Osteocyte (in vitro differentiated cells): ENCODE measurements at regions not wholly inside any gene's neighbourhood (a gene's known extent, or its start where the extent isn't known, plus 50 kb on each side); places are given as distances from the start of the nearest gene placed in this dataset.

Source experiments
- DNase-seq: peaks from one replicate; pipeline ENCODE4 v3.0.0; 2021; ENCODE audit warnings: mixed read lengths; ENCODE audit not compliant: unreplicated experiment; ENCODE audit errors: extremely low spot score
- H3K27ac Mint-ChIP-seq: one replicate; pipeline ENCODE4 v1.8.0; 2021; ENCODE audit warnings: mild to moderate bottlenecking, mixed read lengths; ENCODE audit not compliant: unreplicated experiment
- H3K27me3 Mint-ChIP-seq: one replicate; pipeline ENCODE4 v1.8.0; 2021; ENCODE audit warnings: mixed read lengths; ENCODE audit not compliant: unreplicated experiment
- H3K36me3 Mint-ChIP-seq: one replicate; pipeline ENCODE4 v1.8.0; 2021; ENCODE audit warnings: mixed read lengths; ENCODE audit not compliant: unreplicated experiment
- H3K4me1 Mint-ChIP-seq: one replicate; pipeline ENCODE4 v1.8.0; 2021; ENCODE audit warnings: mixed read lengths; ENCODE audit not compliant: unreplicated experiment
- H3K4me3 Mint-ChIP-seq: one replicate; pipeline ENCODE4 v1.8.0; 2021; ENCODE audit warnings: mild to moderate bottlenecking, moderate library complexity, mixed read lengths; ENCODE audit not compliant: unreplicated experiment
- H3K9me3 Mint-ChIP-seq: one replicate; pipeline ENCODE4 v1.8.0; 2021; ENCODE audit warnings: mixed read lengths; ENCODE audit not compliant: unreplicated experiment
- CTCF ChIP-seq: fragments of 200-600 bp; sonication (generic); IDR thresholded peaks from 2 replicates; pipeline ENCODE4 v1.5.0; 2021; ENCODE audit warnings: antibody characterized with exemption, mild to moderate bottlenecking, moderate library complexity

GRCh38 chr11:70521475-70522308, 123.4 kb downstream of the CTTN start:
- Mint-ChIP-seq H3K4me1 (no peaks in the 10 kb centered on the region), H3K36me3 (no peaks in the 10 kb centered on the region), H3K9me3 (no peaks in the 10 kb centered on the region), H3K27me3 (peaks cover 35% of the 10 kb centered on the region), H3K27ac (no peak overlapping the region), H3K4me3 (no peak overlapping the region)
- DNase-seq = no peak
- no peak for TF ChIP-seq CTCF

- H3K27ac Mint-ChIP-seq = no peak overlapping the region
- no peak overlapping the region for H3K4me3 Mint-ChIP-seq
- no peaks in the 10 kb centered on the region for H3K4me1 Mint-ChIP-seq
These were observed 123.9 kb downstream of the CTTN start for GRCh38 chr11:70522309-70522592.

GRCh38 chr11:70522593-70523311, 124.4 kb downstream of the CTTN start:
- H3K27me3 Mint-ChIP-seq = peaks cover 25% of the 10 kb centered on the region
- H3K36me3 Mint-ChIP-seq = no peaks in the 10 kb centered on the region
- H3K27ac Mint-ChIP-seq = no peak overlapping the region
- H3K4me3 Mint-ChIP-seq = no peak overlapping the region
- TF ChIP-seq CTCF = no peak
- H3K9me3 Mint-ChIP-seq = no peaks in the 10 kb centered on the region
- DNase-seq = no peak
- H3K4me1 Mint-ChIP-seq = no peaks in the 10 kb centered on the region

More at GRCh38 chr11:70522309-70522592, 123.9 kb downstream of the CTTN start:
- no peaks in the 10 kb centered on the region for H3K9me3 Mint-ChIP-seq
- no peaks in the 10 kb centered on the region for H3K36me3 Mint-ChIP-seq
- no peak for DNase-seq
- H3K27me3 Mint-ChIP-seq = peaks cover 30% of the 10 kb centered on the region
- no peak for TF ChIP-seq CTCF

GRCh38 chr11:70523384-70524095, 125.2 kb downstream of the CTTN start:
- H3K36me3 Mint-ChIP-seq = no peaks in the 10 kb centered on the region
- H3K27ac Mint-ChIP-seq = no peak overlapping the region
- no peak for TF ChIP-seq CTCF
- no peak for DNase-seq
- peaks cover 25% of the 10 kb centered on the region for H3K27me3 Mint-ChIP-seq
- no peak overlapping the region for H3K4me3 Mint-ChIP-seq
- H3K9me3 Mint-ChIP-seq = no peaks in the 10 kb centered on the region
- no peaks in the 10 kb centered on the region for H3K4me1 Mint-ChIP-seq
